MM.1S (cell line): ENCODE measurements at regions not wholly inside any gene's neighbourhood (a gene's known extent, or its start where the extent isn't known, plus 50 kb on each side); places are given as distances from the start of the nearest gene placed in this dataset.

Source experiments
- DNase-seq: peaks from one replicate; pipeline ENCODE4 v3.0.0-alpha.2; 2015
- H2AFZ ChIP-seq: fragments of 300-600 bp; sonication (generic); 2 replicates; pipeline ENCODE4 v1.6.0; 2016; ENCODE audit warnings: antibody characterized with exemption, low read length
- H3F3A ChIP-seq: fragments of 300-600 bp; sonication (generic); 2 replicates; pipeline ENCODE4 v1.6.1; 2016; ENCODE audit warnings: mild to moderate bottlenecking, antibody characterized with exemption, low read length, moderate library complexity, mixed read lengths; ENCODE audit not compliant: insufficient read depth
- H3K27ac ChIP-seq: fragments of 300-600 bp; sonication (generic); 2 replicates; pipeline ENCODE4 v1.5.1; 2016; ENCODE audit warnings: mild to moderate bottlenecking, low read length
- H3K27me3 ChIP-seq: fragments of 300-600 bp; sonication (generic); replicated peaks from 2 replicates; pipeline ENCODE4 v1.6.0; 2016; ENCODE audit warnings: low read length; ENCODE audit not compliant: insufficient read depth
- H3K36me3 ChIP-seq: fragments of 300-600 bp; sonication (generic); replicated peaks from 2 replicates; pipeline ENCODE4 v1.6.1; 2016; ENCODE audit warnings: mild to moderate bottlenecking, low read length, mixed read lengths; ENCODE audit not compliant: insufficient read depth
- H3K4me1 ChIP-seq: fragments of 300-600 bp; sonication (generic); 2 replicates; pipeline ENCODE4 v1.6.1; 2016; ENCODE audit warnings: low read length, mixed read lengths
- H3K4me2 ChIP-seq: fragments of 300-600 bp; sonication (generic); 2 replicates; pipeline ENCODE4 v1.6.0; 2016; ENCODE audit warnings: low read depth, low read length
- H3K4me3 ChIP-seq: fragments of 300-600 bp; sonication (generic); 2 replicates; pipeline ENCODE4 v1.5.1; 2016; ENCODE audit warnings: low read length, mixed read lengths
- H3K79me2 ChIP-seq: fragments of 300-600 bp; sonication (generic); 2 replicates; pipeline ENCODE4 v1.6.1; 2016; ENCODE audit warnings: mixed run types, low read length, mixed read lengths
- H3K9ac ChIP-seq: fragments of 300-600 bp; sonication (generic); 2 replicates; pipeline ENCODE4 v1.6.1; 2016; ENCODE audit warnings: low read length, mixed read lengths
- H3K9me2 ChIP-seq: fragments of 300-600 bp; sonication (generic); replicated peaks from 2 replicates; pipeline ENCODE4 v1.6.1; 2016; ENCODE audit warnings: mild to moderate bottlenecking, low read length, mixed read lengths; ENCODE audit not compliant: insufficient read depth
- H3K9me3 ChIP-seq: fragments of 300-600 bp; sonication (generic); replicated peaks from 2 replicates; pipeline ENCODE4 v1.6.1; 2016; ENCODE audit warnings: mild to moderate bottlenecking, low read length, mixed read lengths; ENCODE audit not compliant: insufficient read depth
- H4K20me1 ChIP-seq: fragments of 300-600 bp; sonication (generic); 2 replicates; pipeline ENCODE4 v1.6.1; 2016; ENCODE audit warnings: mild to moderate bottlenecking, low read length, moderate library complexity, mixed read lengths; ENCODE audit not compliant: insufficient read depth
- CTCF ChIP-seq: fragments of 300-600 bp; sonication (generic); IDR thresholded peaks from 2 replicates; pipeline ENCODE4 v1.5.1; 2016; ENCODE audit warnings: antibody characterized with exemption, low read length, mixed read lengths
- EZH2 ChIP-seq: fragments of 300-600 bp; sonication (generic); optimal IDR thresholded peaks from 2 replicates; pipeline ENCODE3; 2017; ENCODE audit warnings: low read depth, mild to moderate bottlenecking, antibody characterized with exemption, low read length, mixed read lengths
- EZH2phosphoT487 ChIP-seq: fragments of 300-600 bp; sonication (generic); IDR thresholded peaks from 2 replicates; pipeline ENCODE4 v1.6.1; 2018; ENCODE audit warnings: antibody characterized with exemption, low read length

- no peak overlapping the region for H3K9ac ChIP-seq
- no peak for DNase-seq
- H3K79me2 ChIP-seq, result no peaks in the 10 kb centered on the region
- H3K27me3 ChIP-seq, result no peaks in the 10 kb centered on the region
- H3K4me2 ChIP-seq, result no peak overlapping the region
- no peak overlapping the region for H3K4me3 ChIP-seq
- H2AFZ ChIP-seq, result no peak overlapping the region
- TF ChIP-seq EZH2phosphoT487 (no peak), CTCF (no peak), EZH2 (no peak)
- H3F3A ChIP-seq, result no peaks in the 10 kb centered on the region
- no peaks in the 10 kb centered on the region for H3K9me3 ChIP-seq
- H3K27ac ChIP-seq, result no peak overlapping the region
- no peaks in the 10 kb centered on the region for H3K36me3 ChIP-seq
- peaks cover 4% of the 10 kb centered on the region; the same call in 1 of the 2 replicates for H3K4me1 ChIP-seq
- no peaks in the 10 kb centered on the region for H3K9me2 ChIP-seq
- H4K20me1 ChIP-seq, result no peaks in the 10 kb centered on the region
These were observed 178.8 kb downstream of the OPA1 start for GRCh38 chr3:193771653-193772421.

- H3K4me1 ChIP-seq, result peaks cover 8% of the 10 kb centered on the region; the same call in 1 of the 2 replicates
- H3K4me3 ChIP-seq, result no peak overlapping the region
- H3K36me3 ChIP-seq, result no peaks in the 10 kb centered on the region
- H3K4me2 ChIP-seq, result no peak overlapping the region
- no peaks in the 10 kb centered on the region for H3K79me2 ChIP-seq
- no peak for DNase-seq
- TF ChIP-seq EZH2 (no peak), EZH2phosphoT487 (no peak), CTCF (no peak)
- no peaks in the 10 kb centered on the region for H3K27me3 ChIP-seq
- no peaks in the 10 kb centered on the region for H3K9me2 ChIP-seq
- H4K20me1 ChIP-seq, result no peaks in the 10 kb centered on the region
- no peak overlapping the region for H3K9ac ChIP-seq
- H3F3A ChIP-seq, result no peaks in the 10 kb centered on the region
- no peak overlapping the region for H3K27ac ChIP-seq
- no peaks in the 10 kb centered on the region for H3K9me3 ChIP-seq
- no peak overlapping the region for H2AFZ ChIP-seq
These were observed 179.4 kb downstream of the OPA1 start for GRCh38 chr3:193772422-193772763.

- Histone ChIP-seq H3K27ac (no peak overlapping the region), H3K9ac (no peak overlapping the region), H3F3A (no peaks in the 10 kb centered on the region), H3K27me3 (no peaks in the 10 kb centered on the region), H3K36me3 (no peaks in the 10 kb centered on the region), H3K4me2 (no peak overlapping the region), H3K79me2 (no peaks in the 10 kb centered on the region), H3K9me2 (no peaks in the 10 kb centered on the region), H2AFZ (no peak overlapping the region), H3K4me3 (no peak overlapping the region), H3K9me3 (no peaks in the 10 kb centered on the region), H3K4me1 (peaks cover 8% of the 10 kb centered on the region; the same call in 1 of the 2 replicates), H4K20me1 (no peaks in the 10 kb centered on the region)
- no peak for TF ChIP-seq EZH2phosphoT487
- TF ChIP-seq EZH2, result no peak
- no peak for TF ChIP-seq CTCF
- no peak for DNase-seq
These were observed 180.5 kb downstream of the OPA1 start for GRCh38 chr3:193773266-193774220.
